SK-N-MC (cell line): ENCODE measurements at regions not wholly inside any gene's neighbourhood (a gene's known extent, or its start where the extent isn't known, plus 50 kb on each side); places are given as distances from the start of the nearest gene placed in this dataset.

Experiments
- EZH2 ChIP-seq: fragments of 200-600 bp; sonication (generic); IDR thresholded peaks from one replicate; pipeline ENCODE4 v1.6.1; 2017; ENCODE audit warnings: antibody characterized with exemption
- POLR2AphosphoS5 ChIP-seq: IDR thresholded peaks from 2 replicates; pipeline ENCODE4 v1.6.1; 2012; ENCODE audit warnings: mild to moderate bottlenecking, low read depth, low read length, borderline replicate concordance

GRCh38 chr7:106397994-106398393, 113.2 kb upstream of the NAMPT start:
- TF ChIP-seq POLR2AphosphoS5 (no peak), EZH2 (no peak)
